ENCODE measurements at regions not wholly inside any gene's neighbourhood (a gene's known extent, or its start where the extent isn't known, plus 50 kb on each side); places are given as distances from the start of the nearest gene placed in this dataset.

DNA sequence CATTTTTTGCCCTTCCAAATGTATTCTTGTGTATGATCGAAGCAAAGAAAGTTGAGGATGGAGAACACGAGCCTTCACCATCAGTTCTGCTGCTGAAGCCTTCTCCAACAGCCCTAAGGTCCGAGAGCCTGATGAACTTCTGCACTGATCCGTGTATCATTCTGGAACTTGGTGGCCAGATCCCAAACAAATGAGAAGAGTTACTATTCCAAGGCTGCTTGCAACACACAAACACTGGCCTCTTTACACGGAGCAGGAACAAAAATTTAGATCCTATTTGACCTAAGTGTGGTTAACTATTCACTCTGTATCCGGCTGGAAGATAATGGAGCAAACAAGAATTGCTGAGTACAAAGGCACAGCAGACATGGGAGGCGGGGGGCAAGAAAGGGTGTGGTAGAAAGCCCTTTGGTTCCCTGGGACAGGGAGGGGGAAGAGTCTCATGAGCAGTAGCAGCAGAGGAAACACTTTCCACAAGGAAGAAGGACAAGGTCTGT lies 282.9 kb downstream of the SOX9 start:
- no peak overlapping the region for H3K27ac ChIP-seq (ENCODE audit: low read depth in 1 of 2, low read length in 2 of 2)
- WGBS: 49% methylated on average over 7 of the region's 7 CpGs

DNA sequence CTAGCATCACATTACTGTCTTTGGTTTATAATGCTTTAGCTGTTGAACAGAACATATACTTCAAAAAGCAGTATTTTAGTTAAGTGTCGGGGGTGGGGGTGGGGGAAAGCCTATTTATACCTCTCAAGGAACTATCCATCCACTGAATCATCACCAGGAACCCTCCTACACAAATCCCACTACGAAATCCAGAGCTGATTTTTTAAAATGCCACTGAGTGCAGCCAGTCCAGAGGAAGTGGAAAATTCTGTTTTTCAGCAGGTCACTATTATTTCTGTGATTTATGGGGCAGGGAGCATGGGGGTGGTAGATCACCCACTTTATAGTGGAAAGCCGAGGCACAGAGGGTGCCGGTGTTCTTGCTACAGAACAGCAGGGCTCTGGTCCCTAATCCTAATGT lies 284.1 kb downstream of the SOX9 start:
- no peak for DNase-seq (ENCODE audit: low spot score)
- no peak overlapping the region for H3K4me3 ChIP-seq (ENCODE audit: low read depth in 1 of 3, low read length in 3 of 3)
- TF ChIP-seq, protein P1, sequence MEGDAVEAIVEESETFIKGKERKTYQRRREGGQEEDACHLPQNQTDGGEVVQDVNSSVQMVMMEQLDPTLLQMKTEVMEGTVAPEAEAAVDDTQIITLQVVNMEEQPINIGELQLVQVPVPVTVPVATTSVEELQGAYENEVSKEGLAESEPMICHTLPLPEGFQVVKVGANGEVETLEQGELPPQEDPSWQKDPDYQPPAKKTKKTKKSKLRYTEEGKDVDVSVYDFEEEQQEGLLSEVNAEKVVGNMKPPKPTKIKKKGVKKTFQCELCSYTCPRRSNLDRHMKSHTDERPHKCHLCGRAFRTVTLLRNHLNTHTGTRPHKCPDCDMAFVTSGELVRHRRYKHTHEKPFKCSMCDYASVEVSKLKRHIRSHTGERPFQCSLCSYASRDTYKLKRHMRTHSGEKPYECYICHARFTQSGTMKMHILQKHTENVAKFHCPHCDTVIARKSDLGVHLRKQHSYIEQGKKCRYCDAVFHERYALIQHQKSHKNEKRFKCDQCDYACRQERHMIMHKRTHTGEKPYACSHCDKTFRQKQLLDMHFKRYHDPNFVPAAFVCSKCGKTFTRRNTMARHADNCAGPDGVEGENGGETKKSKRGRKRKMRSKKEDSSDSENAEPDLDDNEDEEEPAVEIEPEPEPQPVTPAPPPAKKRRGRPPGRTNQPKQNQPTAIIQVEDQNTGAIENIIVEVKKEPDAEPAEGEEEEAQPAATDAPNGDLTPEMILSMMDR (IDR thresholded peaks at IDR 0.05; ENCODE audit: low read depth, low read length, missing input control): no peak
- TF ChIP-seq SP1 (IDR thresholded peaks at IDR 0.05) (no peak), RAD21 (IDR thresholded peaks at IDR 0.05) (no peak), RXRA (IDR thresholded peaks at IDR 0.05) (no peak), JUND (IDR thresholded peaks at IDR 0.05) (no peak), YY1 (IDR thresholded peaks at IDR 0.05) (no peak), TAF1 (conservative IDR thresholded peaks at IDR 0.05) (no peak), NR2F2 (IDR thresholded peaks at IDR 0.05) (no peak), FOXA1 (IDR thresholded peaks at IDR 0.05) (no peak), EGR1 (IDR thresholded peaks at IDR 0.05; ENCODE audit: low read depth in 2 of 2) (no peak), FOXA2 (IDR thresholded peaks at IDR 0.05) (no peak), HNF4G (IDR thresholded peaks at IDR 0.05) (no peak)
- TF ChIP-seq, protein P2, sequence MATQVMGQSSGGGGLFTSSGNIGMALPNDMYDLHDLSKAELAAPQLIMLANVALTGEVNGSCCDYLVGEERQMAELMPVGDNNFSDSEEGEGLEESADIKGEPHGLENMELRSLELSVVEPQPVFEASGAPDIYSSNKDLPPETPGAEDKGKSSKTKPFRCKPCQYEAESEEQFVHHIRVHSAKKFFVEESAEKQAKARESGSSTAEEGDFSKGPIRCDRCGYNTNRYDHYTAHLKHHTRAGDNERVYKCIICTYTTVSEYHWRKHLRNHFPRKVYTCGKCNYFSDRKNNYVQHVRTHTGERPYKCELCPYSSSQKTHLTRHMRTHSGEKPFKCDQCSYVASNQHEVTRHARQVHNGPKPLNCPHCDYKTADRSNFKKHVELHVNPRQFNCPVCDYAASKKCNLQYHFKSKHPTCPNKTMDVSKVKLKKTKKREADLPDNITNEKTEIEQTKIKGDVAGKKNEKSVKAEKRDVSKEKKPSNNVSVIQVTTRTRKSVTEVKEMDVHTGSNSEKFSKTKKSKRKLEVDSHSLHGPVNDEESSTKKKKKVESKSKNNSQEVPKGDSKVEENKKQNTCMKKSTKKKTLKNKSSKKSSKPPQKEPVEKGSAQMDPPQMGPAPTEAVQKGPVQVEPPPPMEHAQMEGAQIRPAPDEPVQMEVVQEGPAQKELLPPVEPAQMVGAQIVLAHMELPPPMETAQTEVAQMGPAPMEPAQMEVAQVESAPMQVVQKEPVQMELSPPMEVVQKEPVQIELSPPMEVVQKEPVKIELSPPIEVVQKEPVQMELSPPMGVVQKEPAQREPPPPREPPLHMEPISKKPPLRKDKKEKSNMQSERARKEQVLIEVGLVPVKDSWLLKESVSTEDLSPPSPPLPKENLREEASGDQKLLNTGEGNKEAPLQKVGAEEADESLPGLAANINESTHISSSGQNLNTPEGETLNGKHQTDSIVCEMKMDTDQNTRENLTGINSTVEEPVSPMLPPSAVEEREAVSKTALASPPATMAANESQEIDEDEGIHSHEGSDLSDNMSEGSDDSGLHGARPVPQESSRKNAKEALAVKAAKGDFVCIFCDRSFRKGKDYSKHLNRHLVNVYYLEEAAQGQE (IDR thresholded peaks at IDR 0.05): no peak
- TF ChIP-seq, protein P3, sequence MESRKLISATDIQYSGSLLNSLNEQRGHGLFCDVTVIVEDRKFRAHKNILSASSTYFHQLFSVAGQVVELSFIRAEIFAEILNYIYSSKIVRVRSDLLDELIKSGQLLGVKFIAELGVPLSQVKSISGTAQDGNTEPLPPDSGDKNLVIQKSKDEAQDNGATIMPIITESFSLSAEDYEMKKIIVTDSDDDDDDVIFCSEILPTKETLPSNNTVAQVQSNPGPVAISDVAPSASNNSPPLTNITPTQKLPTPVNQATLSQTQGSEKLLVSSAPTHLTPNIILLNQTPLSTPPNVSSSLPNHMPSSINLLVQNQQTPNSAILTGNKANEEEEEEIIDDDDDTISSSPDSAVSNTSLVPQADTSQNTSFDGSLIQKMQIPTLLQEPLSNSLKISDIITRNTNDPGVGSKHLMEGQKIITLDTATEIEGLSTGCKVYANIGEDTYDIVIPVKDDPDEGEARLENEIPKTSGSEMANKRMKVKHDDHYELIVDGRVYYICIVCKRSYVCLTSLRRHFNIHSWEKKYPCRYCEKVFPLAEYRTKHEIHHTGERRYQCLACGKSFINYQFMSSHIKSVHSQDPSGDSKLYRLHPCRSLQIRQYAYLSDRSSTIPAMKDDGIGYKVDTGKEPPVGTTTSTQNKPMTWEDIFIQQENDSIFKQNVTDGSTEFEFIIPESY (IDR thresholded peaks at IDR 0.05): no peak
- TF ChIP-seq, protein P4, sequence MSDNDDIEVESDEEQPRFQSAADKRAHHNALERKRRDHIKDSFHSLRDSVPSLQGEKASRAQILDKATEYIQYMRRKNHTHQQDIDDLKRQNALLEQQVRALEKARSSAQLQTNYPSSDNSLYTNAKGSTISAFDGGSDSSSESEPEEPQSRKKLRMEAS (IDR thresholded peaks at IDR 0.05): no peak
- WGBS: 69% methylated on average over 4 of the region's 4 CpGs
- no peaks in the 10 kb centered on the region for H3K9me3 ChIP-seq (ENCODE audit: control insufficient read depth in 4 of 4, low read length in 3 of 4)
- H3K9ac ChIP-seq (ENCODE audit: low read depth in 1 of 2, low read length in 2 of 2): no peak overlapping the region
- H3K4me1 ChIP-seq (ENCODE audit: control insufficient read depth in 4 of 4, insufficient read depth in 4 of 4, low read length in 3 of 4): no peaks in the 10 kb centered on the region
- no peaks in the 10 kb centered on the region for H3K36me3 ChIP-seq (ENCODE audit: control insufficient read depth in 4 of 4, insufficient read depth in 3 of 4, low read depth in 1 of 4, low read length in 3 of 4)
- H3K27me3 ChIP-seq (ENCODE audit: control insufficient read depth in 4 of 4, insufficient read depth in 4 of 4, low read length in 3 of 4): no peaks in the 10 kb centered on the region
- H3K27ac ChIP-seq (ENCODE audit: low read depth in 1 of 2, low read length in 2 of 2): no peak overlapping the region

More for the DNA sequence above, 282.9 kb downstream of the SOX9 start:
- Histone ChIP-seq H3K27me3 (ENCODE audit: control insufficient read depth in 4 of 4, insufficient read depth in 4 of 4, low read length in 3 of 4) (peaks cover 0 to 5% (median 2%) of the 10 kb centered on the region in 4 donors), H3K4me3 (ENCODE audit: low read depth in 1 of 3, low read length in 3 of 3) (no peak overlapping the region), H3K9ac (ENCODE audit: low read depth in 1 of 2, low read length in 2 of 2) (no peak overlapping the region), H3K9me3 (ENCODE audit: control insufficient read depth in 4 of 4, low read length in 3 of 4) (no peaks in the 10 kb centered on the region), H3K4me1 (ENCODE audit: control insufficient read depth in 4 of 4, insufficient read depth in 4 of 4, low read length in 3 of 4) (no peaks in the 10 kb centered on the region), H3K36me3 (ENCODE audit: control insufficient read depth in 4 of 4, insufficient read depth in 3 of 4, low read depth in 1 of 4, low read length in 3 of 4) (no peaks in the 10 kb centered on the region)
- TF ChIP-seq, protein P5, sequence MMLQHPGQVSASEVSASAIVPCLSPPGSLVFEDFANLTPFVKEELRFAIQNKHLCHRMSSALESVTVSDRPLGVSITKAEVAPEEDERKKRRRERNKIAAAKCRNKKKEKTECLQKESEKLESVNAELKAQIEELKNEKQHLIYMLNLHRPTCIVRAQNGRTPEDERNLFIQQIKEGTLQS (IDR thresholded peaks at IDR 0.05): no peak
- TF ChIP-seq FOXA2 (IDR thresholded peaks at IDR 0.05) (no peak), RXRA (IDR thresholded peaks at IDR 0.05) (no peak), FOXA1 (IDR thresholded peaks at IDR 0.05) (no peak)
- TF ChIP-seq, protein P3 (IDR thresholded peaks at IDR 0.05): no peak
- DNase-seq (ENCODE audit: low spot score): no peak

All from liver (tissue), 8 donors.